GOT3 (cell line): ENCODE measurements at regions not wholly inside any gene's neighbourhood (a gene's known extent, or its start where the extent isn't known, plus 50 kb on each side); places are given as distances from the start of the nearest gene placed in this dataset.

Experiments
- DNase-seq: peaks from one replicate; lab custom pipeline; 2025; ENCODE audit warnings: mixed read lengths; lab: John Stamatoyannopoulos, UW

DNA sequence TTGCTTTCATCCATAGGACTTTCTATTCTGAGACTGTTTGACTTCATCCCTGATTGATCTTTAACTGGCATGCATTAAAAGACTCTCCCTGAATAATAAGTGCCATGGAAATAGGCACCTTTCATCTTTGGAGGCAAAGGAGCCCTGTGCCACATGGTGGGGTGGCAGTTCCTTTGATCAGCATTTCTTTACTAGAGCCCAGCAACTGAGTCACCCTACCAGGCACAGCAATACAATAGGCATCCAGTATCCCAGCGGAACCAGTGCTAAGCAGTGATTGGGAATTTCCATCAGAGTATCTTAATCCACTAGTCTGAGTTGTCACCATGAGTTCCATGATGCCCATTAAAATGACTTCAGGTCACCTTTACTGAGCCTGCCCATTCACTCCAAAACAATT is 476.1 kb upstream of the MPDZ start:
- no peak for DNase-seq

- DNase-seq = no peak
These were observed 471.1 kb upstream of the MPDZ start for GRCh38 chr9:13750639-13751038.

GRCh38 chr9:13750061-13750460 is 470.6 kb upstream of the MPDZ start:
- DNase-seq = no peak

DNA sequence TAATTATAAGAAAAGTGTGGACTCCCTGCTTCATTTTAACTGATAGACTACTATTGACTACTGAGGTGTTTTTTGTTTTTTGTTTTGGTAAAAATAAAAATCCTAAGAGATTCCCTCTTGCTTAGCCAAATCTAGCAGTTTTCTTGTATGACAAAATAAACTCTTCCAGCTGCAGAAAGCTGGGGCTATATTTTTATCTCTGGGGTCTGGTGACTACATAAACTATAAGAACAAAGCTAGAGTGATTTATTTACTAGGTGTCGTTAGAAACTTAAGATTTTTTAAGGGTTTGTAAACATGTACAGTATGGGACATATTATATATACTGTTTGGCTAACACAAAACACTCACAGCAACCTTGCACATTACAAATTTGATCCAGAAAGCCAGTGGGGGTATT is 467.4 kb upstream of the MPDZ start:
- no peak for DNase-seq

DNA sequence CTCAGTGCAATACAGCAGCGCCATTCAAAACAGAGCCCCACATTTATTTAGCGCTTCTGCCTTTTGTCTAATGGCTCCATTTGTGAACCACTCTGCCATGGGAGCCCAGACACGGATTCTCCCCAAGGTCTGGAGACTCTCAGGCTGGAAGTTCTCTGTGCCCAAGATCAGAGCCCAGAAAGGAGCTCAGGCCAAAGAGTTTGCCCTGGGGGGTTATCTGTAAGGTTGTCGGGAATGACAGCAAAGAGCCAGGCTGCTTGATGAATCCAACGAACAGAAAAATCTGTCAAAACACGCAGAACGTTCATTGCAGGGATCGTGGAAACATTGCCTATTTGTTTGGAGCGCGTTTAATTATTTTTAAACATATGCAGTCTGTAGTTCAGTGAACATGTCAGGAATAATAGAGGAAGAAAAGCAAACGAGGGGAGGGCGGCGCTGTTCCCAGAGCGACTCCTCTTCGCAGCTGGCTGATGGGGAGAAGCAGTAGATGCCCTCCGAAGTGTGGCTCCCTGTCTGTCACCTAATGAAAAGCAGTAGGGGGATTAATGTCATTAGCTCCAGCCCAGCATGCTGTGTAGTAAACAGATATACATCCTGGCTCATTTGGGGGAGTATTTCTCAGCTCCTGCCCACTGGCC is 464.9 kb upstream of the MPDZ start:
- no peak for DNase-seq

DNA sequence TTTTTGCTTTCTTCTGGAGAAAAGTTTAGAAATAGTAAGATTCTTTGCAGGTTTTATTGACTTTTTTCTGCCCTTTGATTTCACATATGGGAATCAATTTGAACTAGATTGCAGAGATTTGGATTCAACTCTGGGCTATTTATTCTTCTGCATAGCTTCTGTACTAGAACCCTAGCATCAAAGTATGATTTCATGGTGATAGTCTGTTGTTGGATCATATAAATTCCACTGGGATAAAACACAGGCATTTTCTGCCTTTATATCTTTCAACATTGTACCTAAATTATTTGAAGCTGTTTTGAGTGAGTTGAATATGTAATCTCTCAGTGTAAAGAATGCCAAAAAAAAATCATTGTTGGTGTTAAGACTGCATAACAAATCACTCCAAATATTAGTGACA is 458.4 kb upstream of the MPDZ start:
- DNase-seq = no peak

- DNase-seq = no peak
These were observed 455.7 kb upstream of the MPDZ start for GRCh38 chr9:13735181-13735580.

- DNase-seq = no peak
These were observed 455.1 kb upstream of the MPDZ start for GRCh38 chr9:13734601-13735000.

- no peak for DNase-seq
These were observed 452.8 kb upstream of the MPDZ start for GRCh38 chr9:13732290-13732689.

GRCh38 chr9:13731637-13732036 is 452.1 kb upstream of the MPDZ start:
- no peak for DNase-seq

DNA sequence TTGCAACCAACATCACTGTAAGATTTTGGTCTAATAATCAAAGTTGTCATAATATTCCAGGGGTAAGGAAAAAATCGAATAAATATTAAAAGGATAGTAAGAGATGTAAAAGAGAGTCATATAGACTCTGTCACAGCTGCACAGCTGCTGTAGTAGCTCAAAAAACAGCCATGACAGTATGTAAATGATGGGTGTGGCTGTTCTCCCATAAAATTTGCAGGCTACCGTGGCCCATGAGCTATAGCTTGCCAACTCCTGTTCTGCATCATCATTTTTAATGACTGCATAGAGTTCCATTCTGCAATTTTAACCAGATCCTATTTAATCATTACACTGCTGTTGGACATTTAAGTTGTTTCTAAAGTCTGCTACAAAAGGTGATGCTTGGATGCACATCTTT is 450.5 kb upstream of the MPDZ start:
- no peak for DNase-seq

- DNase-seq = no peak
These were observed 449.7 kb upstream of the MPDZ start for GRCh38 chr9:13728917-13729811.

DNA sequence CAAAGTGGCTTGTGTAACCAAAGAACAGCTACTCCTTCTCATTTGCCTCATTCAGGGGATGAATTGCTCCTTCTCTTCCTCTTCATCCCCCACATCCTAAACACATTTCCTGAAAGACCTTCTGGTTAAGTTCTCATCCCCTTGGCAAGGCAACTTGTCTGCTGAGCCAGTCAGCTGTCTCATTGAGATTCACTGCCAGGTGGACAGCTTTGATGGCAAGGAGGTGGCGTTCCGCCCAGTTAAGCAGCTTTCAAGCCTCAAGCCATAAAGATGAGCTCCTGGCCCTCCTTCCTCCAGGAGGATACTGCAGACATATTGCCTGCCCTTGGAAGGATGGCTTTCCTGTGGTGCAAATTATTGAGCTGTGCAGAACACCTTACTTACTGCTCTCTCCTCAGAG is 448.6 kb upstream of the MPDZ start:
- no peak for DNase-seq

- DNase-seq = no peak
These were observed 447.3 kb upstream of the MPDZ start for GRCh38 chr9:13726746-13727145.

- no peak for DNase-seq
These were observed 446.0 kb upstream of the MPDZ start for GRCh38 chr9:13725516-13725915.

DNA sequence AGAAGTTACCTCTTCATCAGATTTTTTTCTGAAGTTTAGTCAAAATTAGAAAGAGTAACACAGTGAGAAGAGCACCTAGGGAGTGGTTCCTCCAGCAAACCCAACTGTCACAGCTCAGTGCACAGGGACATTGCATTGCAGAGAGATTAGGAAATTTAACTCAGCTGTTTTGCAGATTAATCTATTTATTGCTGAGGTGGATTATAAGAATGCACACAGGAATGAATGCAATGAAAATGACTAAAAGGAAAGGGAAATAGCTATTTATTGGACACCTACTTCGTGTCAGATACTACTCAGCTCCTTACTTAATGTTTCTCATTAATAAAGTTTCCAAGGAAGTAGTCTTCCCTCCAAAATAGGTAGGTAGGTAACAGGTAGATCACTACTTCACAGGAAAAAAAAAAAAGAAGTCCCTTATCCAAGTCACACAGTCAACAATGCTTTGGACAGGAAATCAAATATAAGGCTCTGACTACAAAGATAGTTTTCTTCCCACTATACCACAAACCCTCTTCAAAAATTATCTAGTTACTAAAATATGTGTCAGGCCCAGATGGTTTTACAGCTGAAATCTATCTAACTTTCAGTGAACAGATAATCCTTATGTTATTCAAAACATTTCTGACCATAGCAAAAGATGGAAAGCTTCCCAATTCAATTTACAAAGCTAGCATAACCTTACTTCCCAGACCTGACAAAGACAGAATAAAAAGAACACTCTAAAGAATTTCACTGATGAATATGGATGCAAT is 442.2 kb upstream of the MPDZ start:
- no peak for DNase-seq

GRCh38 chr9:13719981-13720676 is 440.6 kb upstream of the MPDZ start:
- DNase-seq = no peak

DNA sequence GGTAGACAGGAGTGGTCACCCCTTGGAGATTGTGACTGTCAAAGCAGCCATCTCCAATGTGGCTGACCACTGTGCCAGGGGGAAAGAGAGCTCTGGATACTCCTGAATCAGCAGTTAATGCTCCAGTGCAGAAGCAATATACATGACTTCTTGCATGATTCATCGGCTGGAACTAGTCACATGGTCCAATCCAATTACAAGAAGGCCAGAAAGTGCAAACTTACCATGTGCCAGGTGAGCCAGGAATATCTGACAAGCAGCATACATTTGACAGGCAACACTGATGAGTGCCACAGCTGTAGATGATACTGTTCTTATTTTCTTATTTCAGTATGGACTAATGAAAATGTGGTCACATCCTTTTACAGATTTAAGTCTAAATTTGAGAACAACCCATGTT is 440.0 kb upstream of the MPDZ start:
- no peak for DNase-seq

DNA sequence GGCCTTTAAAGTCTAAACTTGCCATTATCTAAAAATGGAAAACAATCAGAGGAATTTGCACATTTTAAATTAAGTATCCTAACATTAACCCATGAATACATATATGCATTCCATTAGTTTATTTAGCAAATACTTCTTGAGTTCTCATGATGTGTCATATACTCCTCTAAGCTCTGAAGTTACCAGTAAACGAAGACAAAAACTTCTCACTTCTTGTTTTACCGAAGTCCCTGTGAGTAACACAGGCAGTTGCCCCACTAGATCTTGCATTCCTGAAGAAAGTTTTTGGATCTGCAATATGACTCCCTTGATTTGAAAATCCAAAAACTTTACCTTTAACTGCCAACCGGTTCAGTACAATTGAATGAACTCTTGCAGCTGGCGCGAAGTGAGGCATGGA is 439.0 kb upstream of the MPDZ start:
- no peak for DNase-seq

DNA sequence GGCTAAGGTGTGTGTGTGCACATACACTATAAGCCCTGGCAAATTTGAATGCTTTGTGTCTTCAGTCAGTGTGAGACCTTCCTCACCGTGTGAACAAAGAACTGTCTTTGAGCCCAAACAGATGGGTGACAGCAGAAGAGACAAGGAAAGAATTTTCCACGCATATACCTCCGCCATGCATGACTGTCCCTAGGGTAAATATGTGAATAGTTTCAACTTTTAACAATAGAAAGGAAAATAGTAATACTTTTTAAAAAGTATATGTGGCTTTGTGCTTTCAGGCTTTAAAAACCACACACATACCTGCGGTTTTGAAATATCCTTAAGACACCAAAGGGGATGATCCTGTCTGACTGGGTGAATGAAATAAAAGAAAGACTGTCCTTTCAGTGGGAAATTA is 438.6 kb upstream of the MPDZ start:
- no peak for DNase-seq

- DNase-seq = no peak
These were observed 438.0 kb upstream of the MPDZ start for GRCh38 chr9:13717322-13718054.
